Stimulated activated naive CD4-positive, alpha-beta T cell (primary cell): ENCODE measurements at regions not wholly inside any gene's neighbourhood (a gene's known extent, or its start where the extent isn't known, plus 50 kb on each side); places are given as distances from the start of the nearest gene placed in this dataset.

Source experiments
- DNase-seq, 6 experiments: peaks; one replicate each; lab custom pipeline; 2025; lab: John Stamatoyannopoulos, UW

DNA sequence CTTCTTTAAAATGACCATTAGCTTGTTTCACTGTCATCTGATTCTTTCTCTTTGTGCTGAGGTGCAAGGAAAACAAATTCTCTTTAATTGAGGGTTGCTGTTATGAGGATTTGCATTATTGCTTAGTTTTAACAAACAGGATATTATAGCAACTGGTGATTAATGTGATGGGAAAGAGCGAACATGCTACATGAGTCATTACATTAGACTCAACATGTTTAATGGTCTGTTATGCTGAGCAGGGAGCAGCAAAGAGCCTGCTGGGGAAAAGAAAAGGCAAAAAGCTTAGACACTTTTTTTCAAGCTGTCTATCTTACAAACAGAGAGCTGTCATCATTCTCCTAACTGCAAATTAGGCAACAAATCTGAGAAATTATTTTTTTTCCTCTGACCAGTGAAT lies 230.5 kb upstream of the LCORL start:
- no peak for DNase-seq

DNA sequence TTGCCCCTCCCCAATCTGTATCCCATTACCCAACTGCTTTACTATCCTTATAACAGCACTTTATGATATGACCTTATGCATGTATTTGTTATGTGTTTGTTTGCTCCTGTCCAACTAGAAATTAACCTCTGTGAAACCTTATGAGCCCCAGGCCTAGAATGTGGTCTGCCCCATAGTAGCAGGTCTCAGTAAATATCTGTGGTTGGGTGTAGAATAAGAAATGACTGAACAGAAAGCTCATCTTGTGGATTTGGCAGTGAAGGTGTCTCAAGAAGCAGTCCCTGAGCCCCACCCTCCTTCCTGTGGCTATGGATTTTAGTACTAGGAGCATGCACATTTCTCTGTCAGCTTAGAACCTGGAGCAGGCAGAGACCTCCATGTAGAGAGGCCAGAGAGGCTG lies 229.0 kb upstream of the LCORL start:
- no peak for DNase-seq

DNA sequence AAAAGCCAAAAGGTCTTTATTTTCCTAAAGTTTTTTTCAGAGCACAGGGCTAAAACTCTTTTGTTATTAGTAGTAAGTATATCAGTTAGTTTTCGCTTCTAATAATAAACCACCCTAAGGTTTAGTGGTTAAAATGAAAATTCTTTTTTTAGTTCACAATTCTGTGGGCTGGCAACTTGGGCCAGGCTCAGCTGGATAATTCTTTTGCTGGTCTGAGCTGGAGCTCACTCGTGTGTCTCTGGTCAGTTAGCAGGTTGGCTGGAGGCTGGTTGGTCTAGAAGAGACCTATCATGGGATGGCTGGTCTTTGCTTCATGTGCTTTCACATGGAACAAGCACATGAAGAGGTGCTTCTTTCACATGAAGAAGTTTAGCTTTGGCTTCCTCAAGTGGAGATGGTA lies 227.1 kb upstream of the LCORL start:
- no peak for DNase-seq

DNA sequence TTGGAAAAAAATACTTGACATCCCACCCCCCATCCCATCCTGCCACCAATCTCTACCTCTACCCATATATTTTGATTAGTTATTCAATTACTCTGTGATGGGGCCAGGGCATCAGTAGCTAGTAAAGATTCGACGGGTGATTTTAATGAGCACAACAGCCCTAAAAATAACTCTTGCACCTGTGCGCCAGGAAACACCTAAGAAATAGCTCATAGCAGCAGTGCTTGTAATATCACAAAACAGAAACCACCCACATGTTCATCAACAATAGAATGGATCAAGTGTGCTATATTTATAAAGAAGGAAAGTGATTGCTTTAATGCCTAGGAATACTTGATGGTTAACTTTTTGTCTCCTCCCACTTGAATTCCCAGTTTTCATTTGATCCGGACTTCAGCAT lies 225.6 kb upstream of the LCORL start:
- DNase-seq, result no peak

DNA sequence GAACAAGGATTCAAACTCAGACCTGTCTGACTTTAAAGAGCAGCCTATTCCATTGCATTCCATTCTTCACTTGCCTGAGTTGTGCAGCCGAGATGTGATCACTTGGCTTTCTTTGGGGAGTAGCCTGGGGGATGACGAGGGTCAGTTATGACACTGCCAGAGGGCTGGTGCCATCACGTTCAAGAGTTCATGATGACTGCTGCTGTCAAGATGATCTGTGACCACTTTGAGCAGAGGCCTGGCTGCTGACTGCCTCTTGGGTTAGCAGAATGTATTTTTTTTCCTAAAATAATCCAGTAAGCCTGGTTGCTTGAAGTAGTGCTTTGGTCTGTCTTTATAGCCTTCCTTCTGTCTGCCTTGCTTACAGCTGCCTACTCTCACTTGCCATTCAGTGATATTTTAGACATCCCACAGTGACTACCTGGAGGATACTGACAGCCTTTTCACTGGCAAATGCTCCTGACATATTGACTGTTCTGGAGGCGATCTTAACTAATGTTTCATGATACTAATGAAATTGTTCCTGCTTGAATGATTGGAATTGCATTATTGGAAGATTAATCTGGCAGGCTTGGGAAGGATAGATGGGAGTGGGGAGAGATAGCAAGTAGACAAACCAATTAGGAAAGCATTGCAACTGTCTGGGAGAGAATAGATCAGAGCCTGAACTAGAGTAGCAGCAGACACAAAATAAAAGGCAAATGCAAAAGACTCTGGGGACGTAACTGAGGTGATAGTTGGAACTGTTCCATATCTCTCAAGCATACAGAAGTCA lies 221.6 kb upstream of the LCORL start:
- no peak for DNase-seq

DNA sequence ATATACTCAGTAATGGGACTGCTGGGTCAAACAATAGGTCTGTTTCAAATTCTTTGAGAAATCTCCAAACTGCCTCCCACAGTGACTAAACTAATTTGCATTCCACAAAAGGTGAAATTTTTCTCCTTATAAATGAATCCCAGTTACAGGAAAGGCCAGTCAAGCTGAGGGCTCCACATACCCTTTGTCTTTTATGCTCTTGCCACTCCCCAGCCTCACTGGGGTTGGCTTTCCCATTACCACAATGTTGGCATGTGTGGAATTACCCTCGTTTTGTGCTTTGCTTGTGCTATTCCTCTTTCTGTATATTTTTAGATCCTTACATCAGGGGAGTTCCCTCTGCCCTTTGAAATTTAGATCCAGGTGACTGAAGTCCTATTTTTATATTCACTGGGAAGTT lies 220.2 kb upstream of the LCORL start:
- DNase-seq, result no peak

DNA sequence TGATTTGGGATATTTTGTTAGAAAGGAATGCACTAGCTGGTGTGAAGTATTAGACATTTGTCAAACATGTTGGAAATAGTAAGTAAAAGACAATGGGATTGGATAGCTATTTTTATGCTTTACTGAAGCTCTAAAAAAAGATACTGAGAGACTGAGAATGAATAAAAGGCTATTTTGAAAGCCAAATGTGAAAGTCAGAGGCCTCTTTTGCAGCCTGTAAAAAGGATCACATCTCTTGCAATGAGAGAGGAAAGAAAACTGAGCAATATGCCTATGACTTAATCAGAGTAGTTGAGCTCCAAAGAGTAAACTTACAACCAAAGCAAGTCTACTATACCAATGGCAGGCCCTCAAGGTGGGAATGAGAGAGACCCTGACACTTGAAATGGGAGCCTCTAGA lies 212.6 kb upstream of the LCORL start:
- no peak for DNase-seq

DNA sequence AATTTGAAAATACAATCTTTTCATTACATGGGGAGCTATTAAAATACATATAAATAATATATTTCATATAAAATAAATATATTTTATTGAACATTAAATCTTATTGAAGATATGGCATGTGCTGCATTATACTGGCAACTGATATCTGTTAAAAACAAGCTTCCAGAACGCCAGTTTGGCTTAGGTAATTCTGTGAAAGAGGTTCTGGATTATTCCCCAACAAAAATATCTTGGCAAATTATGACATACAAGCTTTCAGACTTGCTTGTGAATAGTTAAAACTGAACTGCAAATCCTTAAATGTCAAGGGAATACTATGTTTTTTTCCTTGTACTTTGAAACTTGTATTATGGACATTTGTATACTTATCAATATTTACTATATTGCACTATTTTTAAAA lies 210.2 kb upstream of the LCORL start:
- no peak for DNase-seq

DNA sequence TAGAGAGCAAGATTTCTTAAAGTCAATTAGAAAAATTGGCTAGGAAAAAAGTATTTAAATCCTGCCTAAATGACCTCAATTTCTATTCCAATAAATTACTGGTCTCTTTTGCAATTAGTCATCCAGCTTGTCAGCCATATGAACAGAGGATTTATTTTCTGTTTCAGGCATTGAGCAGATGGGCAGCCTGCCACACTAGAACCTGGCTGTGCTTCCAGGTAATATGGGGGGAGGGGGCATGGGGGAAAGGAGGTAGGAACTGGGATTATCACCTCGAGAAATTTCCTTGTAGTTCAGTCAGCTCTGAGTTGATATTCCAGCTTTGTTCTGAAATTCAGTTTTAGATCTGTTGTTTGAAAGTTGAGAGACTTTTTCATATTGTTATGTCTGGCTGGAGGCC lies 206.3 kb upstream of the LCORL start:
- no peak for DNase-seq

DNA sequence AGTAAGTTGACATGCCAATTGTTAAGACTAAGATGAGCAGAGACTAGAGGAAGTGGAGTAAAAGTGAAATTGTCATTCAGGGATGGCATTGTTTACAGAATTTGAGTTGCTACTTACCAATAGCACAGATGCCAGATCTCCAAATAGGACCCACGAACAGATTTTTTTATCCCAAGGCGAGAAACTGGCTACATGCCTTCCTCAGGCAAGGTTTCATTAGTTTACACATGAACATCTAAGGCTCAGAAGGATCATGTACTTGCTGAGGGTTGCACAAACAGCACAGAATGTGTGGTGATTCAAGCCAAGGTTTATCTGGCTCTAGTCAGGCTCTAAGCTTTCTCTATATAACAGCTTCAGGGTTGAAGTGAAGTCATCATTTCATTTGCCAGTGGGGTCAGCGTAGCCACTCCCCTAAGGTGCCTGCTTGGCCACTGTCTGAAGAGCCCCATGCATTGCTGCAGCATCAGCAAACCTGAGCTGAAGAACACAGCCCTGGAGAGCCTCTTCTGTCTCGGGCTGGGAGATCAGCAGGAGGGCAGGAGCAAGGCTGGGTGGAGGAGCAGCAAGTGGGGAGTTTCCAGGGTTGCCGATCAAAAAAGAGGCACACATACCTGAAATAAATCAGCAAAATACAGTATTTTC lies 193.0 kb upstream of the LCORL start:
- no peak for DNase-seq

DNA sequence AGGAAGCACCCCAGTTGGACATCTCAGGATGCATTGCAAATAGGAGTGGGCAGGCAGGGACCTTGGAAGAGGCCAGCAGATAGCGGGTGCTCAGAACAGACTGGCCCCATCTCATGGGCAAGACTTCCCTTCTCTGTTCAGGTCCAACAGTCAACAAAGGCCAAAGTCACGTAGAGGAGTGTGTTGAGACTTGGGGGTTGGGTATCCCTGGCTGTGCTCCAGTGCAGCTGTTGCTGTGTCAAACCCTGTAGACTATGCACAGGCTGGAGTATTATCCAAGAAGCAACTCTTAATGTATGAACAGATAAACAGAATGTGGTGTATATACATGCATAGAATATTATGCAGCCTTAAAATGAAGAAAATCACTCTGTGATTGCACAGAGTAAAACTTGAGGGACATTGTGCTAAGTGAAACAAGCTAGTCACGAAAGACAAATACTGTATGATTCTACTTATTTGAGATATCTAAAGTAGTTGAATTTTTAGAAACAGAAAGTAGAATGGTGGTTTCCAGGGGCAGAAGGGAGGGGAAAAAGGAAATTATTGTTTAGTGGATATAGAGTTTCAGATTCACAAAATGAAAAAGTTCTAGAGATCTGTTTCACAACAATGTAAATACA lies 192.1 kb upstream of the LCORL start:
- DNase-seq, result no peak

DNA sequence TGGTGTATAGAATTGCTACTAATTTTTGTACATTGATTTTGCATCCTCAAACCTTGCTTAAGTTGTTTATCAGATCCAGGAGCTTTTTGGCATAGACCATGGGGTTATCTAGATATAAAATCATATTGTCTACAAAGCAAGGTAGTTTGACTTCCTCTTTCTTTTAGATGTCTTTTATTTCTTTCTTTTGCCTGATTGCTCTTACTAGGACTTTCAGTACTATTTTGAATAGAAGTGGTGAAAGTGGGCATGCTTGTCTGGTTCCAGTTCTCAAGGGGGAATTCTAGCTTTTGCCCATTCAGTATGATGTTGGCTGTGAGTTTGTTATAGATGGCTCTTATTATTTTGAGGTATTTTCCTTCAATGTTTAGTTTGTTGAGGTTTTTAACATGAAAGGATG lies 187.9 kb upstream of the LCORL start:
- DNase-seq, result no peak

DNA sequence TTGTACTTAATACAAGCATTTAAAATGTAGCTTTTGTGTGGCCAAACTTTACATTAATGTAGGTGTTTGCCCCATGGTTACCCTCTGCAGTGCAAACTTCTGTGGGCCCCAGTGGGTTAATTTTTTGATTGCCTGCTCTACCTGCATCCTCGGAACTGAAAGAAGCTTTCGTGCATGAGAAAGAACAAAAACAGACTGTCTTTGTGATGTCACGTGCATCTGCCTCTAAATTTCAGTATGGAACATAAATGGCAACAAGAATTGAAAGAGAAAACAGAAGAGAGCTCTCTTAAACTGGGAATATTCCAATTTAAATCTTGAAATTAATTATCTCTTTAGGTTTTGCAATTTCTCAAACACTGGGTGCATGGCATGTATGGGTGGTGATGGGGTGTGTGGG lies 182.4 kb upstream of the LCORL start:
- no peak for DNase-seq

DNA sequence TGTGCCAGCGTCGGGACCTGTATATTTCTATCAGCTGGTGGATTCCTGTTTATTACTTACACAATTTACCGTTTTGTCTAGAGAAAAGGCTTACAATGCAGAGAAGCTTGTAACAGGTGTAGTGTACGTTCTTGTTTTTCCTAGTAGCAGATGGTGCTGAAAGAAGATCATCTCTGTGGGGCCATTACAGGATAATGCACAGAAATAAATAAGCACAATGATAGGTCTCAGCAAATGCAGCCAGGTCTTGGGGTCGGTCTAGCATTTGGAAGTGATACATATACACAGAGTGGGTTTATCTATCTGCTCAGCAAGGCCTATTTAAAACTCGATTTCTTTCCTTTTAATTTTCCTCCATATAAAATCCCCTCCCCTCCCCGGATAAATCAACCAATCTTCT lies 180.9 kb upstream of the LCORL start:
- no peak for DNase-seq

DNA sequence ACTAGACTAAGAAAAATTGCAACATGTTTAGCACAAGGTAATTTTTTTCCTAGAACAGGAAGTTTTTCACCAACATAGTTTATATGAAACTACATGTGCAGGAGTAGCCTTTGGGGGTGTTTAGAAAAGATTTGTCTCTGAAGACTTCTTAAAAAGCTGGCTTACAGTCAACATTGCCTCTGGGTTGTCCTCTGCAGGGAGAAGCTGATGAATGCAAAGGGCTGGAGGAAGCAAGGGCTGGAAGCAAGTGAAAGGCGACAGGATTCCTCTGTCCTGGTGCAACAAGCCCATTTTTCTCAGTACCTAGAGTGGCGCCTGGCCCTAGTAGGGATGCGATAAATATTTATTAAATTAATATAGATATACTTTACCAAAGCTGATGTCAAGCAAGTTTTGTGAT lies 180.3 kb upstream of the LCORL start:
- no peak for DNase-seq

DNA sequence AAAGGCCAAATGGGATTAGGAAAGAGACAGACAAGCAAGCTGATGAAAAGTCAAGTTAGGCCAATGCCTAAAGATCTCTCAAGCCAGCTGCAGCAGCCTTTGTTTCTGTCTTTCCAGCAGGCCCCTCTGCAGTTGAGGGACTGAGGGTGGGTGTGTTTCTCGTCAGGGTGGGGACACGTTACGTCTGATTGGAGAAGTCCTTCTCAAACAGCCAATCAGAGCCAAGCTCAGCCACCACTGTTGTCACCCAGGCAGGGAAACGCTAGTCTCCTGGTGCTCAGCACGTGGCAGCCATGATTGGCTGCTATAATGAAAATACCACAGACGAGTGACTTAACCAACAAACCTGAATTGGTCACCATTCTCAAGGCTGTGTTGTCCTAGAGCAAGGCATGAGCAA lies 177.1 kb upstream of the LCORL start:
- no peak for DNase-seq

DNA sequence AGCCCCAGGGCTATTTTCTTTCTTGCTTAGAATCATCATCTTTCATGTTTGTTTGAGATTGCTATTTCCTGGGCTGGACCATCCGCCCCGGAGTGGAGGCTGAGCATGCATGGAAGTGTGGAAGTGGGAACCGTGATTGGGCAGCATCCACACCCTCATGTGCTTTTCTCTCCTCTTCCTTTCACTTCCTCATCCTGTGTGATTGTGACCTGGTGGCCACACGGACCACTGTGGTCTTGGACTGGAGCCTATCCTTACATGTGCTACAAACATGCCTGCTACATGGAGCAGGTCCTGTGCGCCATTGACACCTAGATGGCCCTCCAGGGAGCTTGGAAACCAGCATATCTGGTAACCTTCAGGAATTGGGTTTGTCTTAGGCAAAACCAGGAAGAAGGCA lies 175.9 kb upstream of the LCORL start:
- no peak for DNase-seq

DNA sequence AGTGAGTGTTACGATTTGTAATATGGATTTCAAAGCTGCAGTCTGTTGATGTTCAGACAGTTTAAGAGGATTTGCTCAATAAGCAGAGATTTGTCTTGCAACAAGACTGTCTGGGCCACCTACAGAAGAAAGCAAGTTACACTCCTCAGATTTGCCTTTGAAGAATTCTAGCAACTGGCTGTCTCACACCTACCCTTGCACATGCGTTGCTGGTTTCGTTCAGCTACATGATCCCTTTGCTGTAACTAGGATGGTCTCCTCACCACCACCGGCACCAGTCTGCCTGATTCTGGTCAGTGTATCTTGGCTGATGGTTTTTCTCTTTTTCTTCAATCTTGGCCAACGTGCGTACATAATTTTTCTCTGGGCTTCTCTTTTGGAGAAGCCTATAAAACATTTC lies 172.7 kb upstream of the LCORL start:
- DNase-seq, result no peak

DNA sequence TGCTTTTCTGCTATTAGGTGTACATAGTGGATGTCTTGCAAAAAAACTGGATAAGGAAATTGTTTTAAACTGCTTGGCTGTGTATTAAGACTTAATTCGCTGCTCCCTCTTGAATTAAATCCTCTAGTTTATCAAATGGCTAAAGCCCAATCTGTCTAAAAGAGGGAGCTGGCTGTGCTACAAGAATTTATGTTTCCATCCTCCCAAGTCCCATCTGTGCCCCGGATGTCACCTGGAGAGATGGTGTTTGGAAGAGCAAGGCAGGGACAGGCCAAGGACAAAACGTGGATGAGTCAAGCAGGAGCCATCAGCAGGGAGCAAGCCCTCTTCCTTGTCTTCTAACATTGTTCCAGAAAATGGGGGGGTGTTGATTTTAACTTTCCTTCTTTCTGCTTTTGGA lies 171.3 kb upstream of the LCORL start:
- DNase-seq, result no peak

DNA sequence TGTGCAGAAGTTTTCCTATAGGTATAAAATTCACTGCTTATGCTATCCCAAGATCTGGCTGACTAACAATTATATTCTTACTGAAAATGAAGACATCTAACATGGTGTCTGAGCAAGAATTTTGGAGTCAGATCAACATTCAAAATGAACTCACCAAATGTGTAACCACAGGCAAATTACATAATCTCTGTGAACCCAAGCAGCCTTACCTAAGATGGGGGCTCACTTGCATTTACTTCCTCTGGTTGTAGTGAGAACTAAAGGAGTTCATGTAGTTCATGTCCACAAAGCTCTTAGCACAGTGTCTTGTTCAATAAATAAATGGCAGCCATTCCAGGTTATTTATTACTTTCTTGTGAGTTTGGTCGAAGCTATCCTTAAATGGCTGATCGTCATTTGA lies 163.9 kb upstream of the LCORL start:
- no peak for DNase-seq

DNA sequence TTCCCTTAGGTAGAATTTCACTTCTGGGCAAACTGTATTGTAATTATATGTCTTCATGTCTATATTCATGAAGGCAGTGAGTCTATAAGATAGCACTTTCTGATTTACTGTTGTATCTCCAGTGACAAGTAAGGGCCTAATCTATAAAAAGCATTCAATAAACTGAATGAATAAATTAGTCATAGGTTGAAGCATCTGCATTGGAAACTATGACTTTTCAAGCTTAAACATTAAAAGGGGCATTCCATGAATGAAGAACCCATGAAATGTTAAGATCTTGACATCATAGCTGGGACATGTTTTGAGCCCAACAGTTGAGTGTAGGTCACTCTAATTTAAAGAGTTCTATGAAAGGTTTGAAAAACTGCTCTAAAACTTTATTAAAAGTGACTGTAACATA lies 159.3 kb upstream of the LCORL start:
- no peak for DNase-seq

DNA sequence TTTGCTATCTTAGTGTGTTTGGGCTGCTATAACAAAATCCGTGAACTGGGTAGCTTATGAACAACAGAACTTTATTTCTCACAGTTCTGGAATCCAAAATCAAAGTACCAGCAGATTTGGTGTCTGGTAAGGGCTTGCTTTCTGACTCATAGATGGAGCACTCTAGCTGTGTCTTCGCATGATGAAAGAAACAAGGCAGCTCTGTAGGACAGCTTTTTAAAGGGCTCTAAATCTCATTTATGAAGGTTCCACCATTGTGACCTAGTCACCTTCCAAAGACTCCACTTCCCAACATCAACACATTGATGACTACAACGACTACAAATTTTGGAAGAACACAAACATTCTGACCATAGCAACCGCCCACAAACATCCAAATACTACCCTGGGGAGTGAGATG lies 158.6 kb upstream of the LCORL start:
- no peak for DNase-seq

DNA sequence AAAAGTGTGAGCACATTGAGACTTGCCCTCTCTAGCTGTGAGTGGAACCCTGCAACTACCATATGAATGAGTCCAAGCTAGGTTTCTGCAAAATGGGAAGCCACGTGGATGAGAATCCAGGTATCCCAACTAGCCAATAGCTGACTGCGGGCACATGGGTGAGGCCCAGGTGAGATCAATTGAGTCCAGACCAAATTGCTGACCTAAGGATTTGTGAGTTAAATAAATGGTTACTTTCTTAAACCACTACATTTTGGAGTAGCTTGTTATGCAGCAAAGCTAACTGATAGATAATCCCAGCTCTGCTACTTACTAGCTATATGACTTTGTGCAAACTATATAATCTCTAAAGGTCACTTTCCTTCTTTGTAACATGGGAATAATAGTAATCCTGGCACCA lies 150.3 kb upstream of the LCORL start:
- DNase-seq, result no peak

DNA sequence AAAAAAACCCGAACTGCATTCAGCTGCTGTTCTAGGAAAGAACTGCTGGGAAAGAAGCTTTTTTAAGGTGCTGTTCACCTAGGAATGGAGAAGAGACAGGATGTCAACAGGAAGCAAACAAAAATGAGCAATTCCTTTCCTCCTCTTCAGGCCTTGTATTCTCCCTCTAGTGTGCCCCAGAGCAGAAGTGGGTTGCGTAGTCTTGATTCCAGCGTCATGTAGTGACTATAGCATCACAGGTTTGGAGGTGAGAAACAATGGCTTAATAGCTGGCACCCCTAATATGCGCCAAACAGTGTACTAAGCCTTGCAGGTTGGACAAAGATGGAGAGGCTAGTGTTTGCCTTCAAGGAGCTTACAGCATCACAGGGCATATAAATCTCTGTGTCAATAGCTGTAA lies 146.3 kb upstream of the LCORL start:
- DNase-seq, result no peak
